KMS-11 (cell line): ENCODE measurements at regions not wholly inside any gene's neighbourhood (a gene's known extent, or its start where the extent isn't known, plus 50 kb on each side); places are given as distances from the start of the nearest gene placed in this dataset.

Source experiments
- H2AFZ ChIP-seq: fragments of 200-600 bp; sonication (generic); 2 replicates; pipeline ENCODE4 v1.6.1; 2016; ENCODE audit warnings: antibody characterized with exemption, mixed run types, low read depth
- H3K27ac ChIP-seq: fragments of 200-600 bp; sonication (generic); 2 replicates; pipeline ENCODE4 v1.6.1; 2016; ENCODE audit warnings: mild to moderate bottlenecking, mixed run types
- H3K27me3 ChIP-seq: fragments of 200-600 bp; sonication (generic); 2 replicates; pipeline ENCODE4 v1.6.1; 2017; ENCODE audit warnings: mild to moderate bottlenecking, low read depth, mixed run types, moderate library complexity; ENCODE audit not compliant: insufficient read depth
- H3K36me3 ChIP-seq: fragments of 200-600 bp; sonication (generic); 2 replicates; pipeline ENCODE4 v1.6.1; 2017; ENCODE audit warnings: mild to moderate bottlenecking, mixed run types; ENCODE audit not compliant: insufficient read depth
- H3K4me1 ChIP-seq: fragments of 200-600 bp; sonication (generic); 2 replicates; pipeline ENCODE4 v1.6.1; 2016; ENCODE audit warnings: mild to moderate bottlenecking, low read depth, mixed run types; ENCODE audit not compliant: poor library complexity, severe bottlenecking
- H3K4me2 ChIP-seq: fragments of 200-600 bp; sonication (generic); 2 replicates; pipeline ENCODE4 v1.7.0; 2016; ENCODE audit warnings: mild to moderate bottlenecking, mixed run types
- H3K4me3 ChIP-seq: fragments of 200-600 bp; sonication (generic); IDR thresholded peaks from 2 replicates; pipeline ENCODE4 v1.6.1; 2017; ENCODE audit warnings: low read depth, low read length, mixed read lengths; ENCODE audit not compliant: insufficient read depth
- H3K79me2 ChIP-seq: fragments of 200-600 bp; sonication (generic); 2 replicates; pipeline ENCODE4 v1.6.1; 2016; ENCODE audit warnings: low read depth, mixed run types; ENCODE audit not compliant: insufficient read depth
- H3K9ac ChIP-seq: fragments of 200-600 bp; sonication (generic); 2 replicates; pipeline ENCODE4 v1.6.1; 2016; ENCODE audit warnings: mild to moderate bottlenecking, mixed run types
- H4K20me1 ChIP-seq: fragments of 200-600 bp; sonication (generic); 2 replicates; pipeline ENCODE4 v1.6.1; 2016; ENCODE audit warnings: mild to moderate bottlenecking, mixed run types; ENCODE audit not compliant: insufficient read depth
- CTCF ChIP-seq: fragments of 200-600 bp; sonication (generic); conservative IDR thresholded peaks from 2 replicates; pipeline ENCODE4 v1.6.1; 2017; ENCODE audit warnings: low read depth, mild to moderate bottlenecking, antibody characterized with exemption, low read length, moderate library complexity, mixed read lengths

- Histone ChIP-seq H3K36me3 (no peaks in the 10 kb centered on the region), H3K27me3 (no peaks in the 10 kb centered on the region), H4K20me1 (no peaks in the 10 kb centered on the region), H3K9ac (no peak overlapping the region), H3K4me3 (no peak overlapping the region), H3K79me2 (no peaks in the 10 kb centered on the region), H3K4me1 (no peaks in the 10 kb centered on the region), H3K27ac (no peak overlapping the region), H3K4me2 (no peak overlapping the region), H2AFZ (no peak overlapping the region)
- no peak for TF ChIP-seq CTCF
These were observed 105.4 kb downstream of the SLC25A46 start for GRCh38 chr5:110844251-110844650.

GRCh38 chr5:110846398-110847001 lies 107.7 kb downstream of the SLC25A46 start:
- Histone ChIP-seq H3K4me2 (no peak overlapping the region), H3K4me3 (no peak overlapping the region), H3K4me1 (no peaks in the 10 kb centered on the region), H3K36me3 (no peaks in the 10 kb centered on the region), H3K27ac (no peak overlapping the region), H4K20me1 (no peaks in the 10 kb centered on the region), H3K9ac (no peak overlapping the region), H3K27me3 (no peaks in the 10 kb centered on the region), H2AFZ (no peak overlapping the region), H3K79me2 (no peaks in the 10 kb centered on the region)
- TF ChIP-seq CTCF = no peak

- no peak overlapping the region for H3K4me2 ChIP-seq
- H2AFZ ChIP-seq = no peak overlapping the region
- H4K20me1 ChIP-seq = no peaks in the 10 kb centered on the region
- H3K36me3 ChIP-seq = no peaks in the 10 kb centered on the region
- peaks cover 8% of the 10 kb centered on the region for H3K4me1 ChIP-seq
- H3K79me2 ChIP-seq = no peaks in the 10 kb centered on the region
- no peak for TF ChIP-seq CTCF
- no peak overlapping the region for H3K4me3 ChIP-seq
- H3K27ac ChIP-seq = no peak overlapping the region
- H3K9ac ChIP-seq = no peak overlapping the region
- no peaks in the 10 kb centered on the region for H3K27me3 ChIP-seq
These were observed 112.5 kb downstream of the SLC25A46 start for GRCh38 chr5:110851357-110851756.

GRCh38 chr5:110852053-110852452 lies 113.2 kb downstream of the SLC25A46 start:
- Histone ChIP-seq H3K27me3 (no peaks in the 10 kb centered on the region), H3K9ac (no peak overlapping the region), H3K79me2 (no peaks in the 10 kb centered on the region), H3K4me1 (peaks cover 8% of the 10 kb centered on the region), H4K20me1 (no peaks in the 10 kb centered on the region), H2AFZ (no peak overlapping the region), H3K27ac (no peak overlapping the region), H3K4me3 (no peak overlapping the region), H3K4me2 (peak overlapping the region; percentile 7; the same call in 1 of the 2 replicates), H3K36me3 (no peaks in the 10 kb centered on the region)
- no peak for TF ChIP-seq CTCF
